Mucosa of rectum (tissue), 2 donors: ENCODE measurements at regions not wholly inside any gene's neighbourhood (a gene's known extent, or its start where the extent isn't known, plus 50 kb on each side); places are given as distances from the start of the nearest gene placed in this dataset.
"Not testable (repeated sequence)": the region's sequence is repeated elsewhere in the genome, so short reads cannot be mapped to it uniquely, and the experiment has no call there.

ENCODE experiments used
- H3K27ac ChIP-seq, 2 donors: one replicate each; pipeline ENCODE4 v1.7.0; 2013; ENCODE audit warnings: inconsistent platforms in 2 of 2, low read depth in 2 of 2, low read length in 2 of 2
- H3K27me3 ChIP-seq, 2 donors: one replicate each; pipeline ENCODE4 v1.7.0; 2013; ENCODE audit warnings: low read length in 2 of 2; ENCODE audit not compliant: control insufficient read depth in 2 of 2, insufficient read depth in 2 of 2
- H3K36me3 ChIP-seq, 2 donors: one replicate each; pipeline ENCODE4 v1.7.0; 2013; ENCODE audit warnings: low read length in 2 of 2; ENCODE audit not compliant: control insufficient read depth in 2 of 2, insufficient read depth in 2 of 2
- H3K4me1 ChIP-seq, 2 donors: one replicate each; pipeline ENCODE4 v1.7.0; 2013; ENCODE audit warnings: low read length in 2 of 2, mild to moderate bottlenecking in 1 of 2; ENCODE audit not compliant: control insufficient read depth in 2 of 2, insufficient read depth in 2 of 2
- H3K4me3 ChIP-seq, 2 donors: one replicate each; pipeline ENCODE4 v1.7.0; 2013; ENCODE audit warnings: low read length in 2 of 2
- H3K9ac ChIP-seq, 2 donors: one replicate each; pipeline ENCODE4 v1.7.0; 2013; ENCODE audit warnings: low read length in 2 of 2, low read depth in 1 of 2, mild to moderate bottlenecking in 1 of 2
- H3K9me3 ChIP-seq, 2 donors: one replicate each; pipeline ENCODE4 v1.7.0; 2013; ENCODE audit warnings: low read length in 2 of 2; ENCODE audit not compliant: control insufficient read depth in 2 of 2
- donor health status: healthy.
- donor health status: Normal muscosa, but diverticular disease.

GRCh38 chr10:109245821-109246220 is 677.5 kb downstream of the XPNPEP1 start:
- Histone ChIP-seq H3K9me3 (no peaks in the 10 kb centered on the region), H3K27me3 (no peaks in the 10 kb centered on the region), H3K9ac (no peak overlapping the region), H3K36me3 (no peaks in the 10 kb centered on the region), H3K4me3 (no peak overlapping the region), H3K4me1 (peaks cover 0 to 4% of the 10 kb centered on the region in 2 donors), H3K27ac (no peak overlapping the region)

DNA sequence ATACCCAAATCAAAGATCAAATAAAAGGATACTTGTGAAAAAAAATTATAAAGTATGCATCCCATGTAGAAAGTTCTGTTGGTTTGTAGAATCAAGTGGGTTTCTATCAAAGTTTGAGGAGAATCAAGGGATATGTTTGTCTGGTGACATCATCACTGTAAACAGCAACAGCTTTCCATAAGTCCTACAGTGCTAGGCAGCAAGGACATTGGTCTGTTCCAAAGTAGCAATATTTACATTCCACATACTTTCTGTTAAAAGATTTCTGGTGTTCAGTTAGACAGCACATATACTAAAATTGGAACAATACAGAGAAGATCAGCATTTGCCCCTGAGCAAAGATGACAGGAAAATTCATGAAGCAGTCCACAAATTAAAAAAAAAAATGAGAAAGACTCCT is 683.9 kb downstream of the XPNPEP1 start:
- no peaks in the 10 kb centered on the region for H3K36me3 ChIP-seq
- H3K9ac ChIP-seq, result no peak overlapping the region
- H3K27me3 ChIP-seq, result no peaks in the 10 kb centered on the region

DNA sequence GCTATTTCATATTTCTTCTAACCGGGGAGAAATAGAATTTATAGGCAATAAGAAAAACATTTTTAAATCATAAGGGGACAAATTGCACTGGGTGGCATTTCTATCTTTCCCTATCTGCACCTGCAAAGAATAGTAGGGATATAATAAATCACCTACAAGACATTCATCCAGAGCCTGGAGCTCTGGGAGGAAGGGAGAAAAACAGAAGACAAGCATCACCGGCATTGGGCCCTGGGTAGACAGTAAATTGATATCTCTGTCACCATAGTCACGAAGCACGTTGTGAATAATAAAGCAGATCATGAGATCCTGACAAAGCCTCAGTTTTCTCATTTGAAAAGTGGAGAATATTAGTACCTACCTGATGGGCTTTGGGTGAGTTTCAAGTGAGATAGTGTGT is 685.6 kb downstream of the XPNPEP1 start:
- H3K4me1 ChIP-seq, result peaks cover 0 to 3% of the 10 kb centered on the region in 2 donors
- H3K27ac ChIP-seq, result no peak overlapping the region

More for the DNA sequence above, 683.9 kb downstream of the XPNPEP1 start:
- Histone ChIP-seq H3K9me3 (no peaks in the 10 kb centered on the region), H3K4me1 (peaks cover 0 to 3% of the 10 kb centered on the region in 2 donors), H3K4me3 (no peak overlapping the region), H3K27ac (no peak overlapping the region)

DNA sequence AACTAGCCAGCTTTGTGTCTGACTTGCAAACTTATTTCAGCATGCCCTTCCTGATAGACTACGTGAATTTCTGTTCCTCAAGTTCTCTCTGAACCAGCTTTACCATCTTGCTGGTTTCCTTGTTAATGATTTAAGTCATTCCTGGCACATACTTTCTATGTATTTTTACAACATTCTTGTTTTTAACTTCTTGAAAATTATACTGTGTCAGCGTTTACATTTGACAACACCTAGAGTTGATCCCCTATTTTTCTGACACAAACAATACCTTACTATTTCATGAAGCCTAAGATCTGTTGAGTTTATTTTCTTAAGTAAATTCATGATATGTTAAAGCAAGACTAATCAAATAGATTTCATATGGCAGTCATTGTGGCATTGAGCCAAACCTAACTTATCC is 686.3 kb downstream of the XPNPEP1 start:
- peaks cover 0 to 3% of the 10 kb centered on the region in 2 donors for H3K4me1 ChIP-seq
- no peaks in the 10 kb centered on the region for H3K36me3 ChIP-seq
- H3K4me3 ChIP-seq, result no peak overlapping the region
- no peaks in the 10 kb centered on the region for H3K9me3 ChIP-seq
- no peaks in the 10 kb centered on the region for H3K27me3 ChIP-seq
- no peak overlapping the region for H3K27ac ChIP-seq
- no peak overlapping the region for H3K9ac ChIP-seq

More for the DNA sequence above, 685.6 kb downstream of the XPNPEP1 start:
- Histone ChIP-seq H3K36me3 (no peaks in the 10 kb centered on the region), H3K9ac (no peak overlapping the region), H3K9me3 (no peaks in the 10 kb centered on the region), H3K4me3 (no peak overlapping the region), H3K27me3 (no peaks in the 10 kb centered on the region)

DNA sequence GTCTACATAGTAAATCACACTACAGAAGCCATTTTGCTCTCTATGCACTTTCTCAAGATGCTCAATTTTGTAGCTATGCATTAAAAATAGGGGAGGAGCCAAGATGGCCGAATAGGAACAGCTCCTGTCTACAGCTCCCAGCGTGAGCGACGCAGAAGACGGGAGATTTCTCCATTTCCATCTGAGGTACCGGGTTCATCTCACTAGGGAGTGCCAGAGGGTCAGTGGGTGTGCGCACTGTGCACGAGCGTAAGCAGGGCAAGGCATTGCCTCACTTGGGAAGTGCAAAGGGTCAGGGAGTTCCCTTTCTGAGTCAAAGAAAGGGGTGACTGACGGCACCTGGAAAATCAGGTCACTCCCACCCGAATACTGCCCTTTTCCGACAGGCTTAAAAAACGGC is 699.8 kb downstream of the XPNPEP1 start:
- H3K27me3 ChIP-seq, H3K9ac ChIP-seq, H3K9me3 ChIP-seq, H3K36me3 ChIP-seq, H3K27ac ChIP-seq, H3K4me1 ChIP-seq, H3K4me3 ChIP-seq: not testable (repeated sequence)

- Histone ChIP-seq H3K27me3 (no peaks in the 10 kb centered on the region), H3K4me1 (no peaks in the 10 kb centered on the region), H3K27ac (no peak overlapping the region), H3K36me3 (no peaks in the 10 kb centered on the region), H3K4me3 (no peak overlapping the region), H3K9me3 (no peaks in the 10 kb centered on the region), H3K9ac (no peak overlapping the region)
Measured at GRCh38 chr10:109219935-109220605, 703.2 kb downstream of the XPNPEP1 start.

GRCh38 chr10:109218207-109218606 is 705.1 kb downstream of the XPNPEP1 start:
- Histone ChIP-seq H3K27me3 (no peaks in the 10 kb centered on the region), H3K4me3 (no peak overlapping the region), H3K36me3 (no peaks in the 10 kb centered on the region), H3K9me3 (no peaks in the 10 kb centered on the region), H3K27ac (no peak overlapping the region), H3K4me1 (no peaks in the 10 kb centered on the region), H3K9ac (no peak overlapping the region)

DNA sequence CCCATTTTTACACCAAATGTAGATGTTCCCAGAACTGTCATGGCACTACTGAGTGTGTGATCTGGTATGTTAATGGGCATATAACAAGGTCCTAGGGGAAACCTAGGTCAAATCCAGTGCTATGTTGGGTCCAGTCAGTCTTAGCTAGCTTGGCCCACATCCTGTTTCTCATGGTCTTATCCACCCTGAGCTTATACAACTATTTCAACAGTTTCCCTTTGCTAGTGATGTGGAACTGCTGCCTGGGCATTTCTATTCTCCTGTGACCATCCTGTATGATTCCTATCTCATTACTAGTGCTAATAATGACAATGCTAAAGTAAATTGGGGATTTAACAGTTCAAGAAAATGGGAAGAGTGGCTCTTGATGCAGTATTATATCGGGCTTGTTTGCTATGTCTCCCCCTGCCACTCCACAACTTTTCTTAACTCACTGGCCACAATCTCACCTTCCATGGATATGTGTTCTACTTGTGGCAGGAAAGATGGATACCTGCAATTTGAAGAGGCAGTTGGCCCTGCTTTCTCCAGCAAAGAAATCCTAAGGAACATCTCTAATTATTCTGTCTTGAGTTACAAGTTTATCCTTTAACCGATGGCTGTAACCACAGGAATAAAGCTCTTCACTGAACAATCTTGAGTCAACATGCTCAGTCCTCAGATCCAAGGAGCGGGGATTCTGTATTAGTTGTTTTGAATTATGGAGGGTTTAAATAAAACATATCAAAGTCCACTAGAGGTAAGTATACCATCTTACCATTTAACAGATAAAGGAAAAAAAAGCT is 707.8 kb downstream of the XPNPEP1 start:
- H3K9ac ChIP-seq, result no peak overlapping the region
- no peaks in the 10 kb centered on the region for H3K36me3 ChIP-seq
- H3K9me3 ChIP-seq, result no peaks in the 10 kb centered on the region
- no peak overlapping the region for H3K4me3 ChIP-seq
- H3K27me3 ChIP-seq, result no peaks in the 10 kb centered on the region
- no peak overlapping the region for H3K27ac ChIP-seq
- no peaks in the 10 kb centered on the region for H3K4me1 ChIP-seq

GRCh38 chr10:109214891-109215290 is 708.4 kb downstream of the XPNPEP1 start:
- H3K4me1 ChIP-seq, H3K27ac ChIP-seq, H3K9me3 ChIP-seq, H3K27me3 ChIP-seq, H3K9ac ChIP-seq, H3K4me3 ChIP-seq, H3K36me3 ChIP-seq: not testable (repeated sequence)

GRCh38 chr10:109207361-109207760 is 716.0 kb downstream of the XPNPEP1 start:
- H3K27ac ChIP-seq, result no peak overlapping the region
- no peaks in the 10 kb centered on the region for H3K9me3 ChIP-seq
- no peaks in the 10 kb centered on the region for H3K27me3 ChIP-seq
- H3K9ac ChIP-seq, result no peak overlapping the region
- H3K36me3 ChIP-seq, result no peaks in the 10 kb centered on the region
- H3K4me1 ChIP-seq, result no peaks in the 10 kb centered on the region
- H3K4me3 ChIP-seq, result no peak overlapping the region
